K562 (cell line): ENCODE measurements at regions not wholly inside any gene's neighbourhood (a gene's known extent, or its start where the extent isn't known, plus 50 kb on each side); places are given as distances from the start of the nearest gene placed in this dataset.
A peak's percentile ranks its signal among the peaks of the same experiment; 100 is the strongest.

ENCODE experiments used
- CGGBP1 ChIP-seq: fragments of 250-450 bp; sonication (Bioruptor Pico); IDR thresholded peaks from 2 replicates; pipeline ENCODE4 v1.9.0; 2021; ENCODE audit warnings: mild to moderate bottlenecking
- KDM4B ChIP-seq, 2 experiments: fragments of 450-650 bp in 1 of 2; sonication (generic) in 1 of 2; IDR thresholded peaks; 2 replicates each; pipeline ENCODE4 v1.6.1; 2016 to 2017; ENCODE audit warnings: borderline replicate concordance in 2 of 2, antibody characterized with exemption in 1 of 2, low read depth in 1 of 2, mild to moderate bottlenecking in 1 of 2
- MYNN ChIP-seq, 2 experiments: sonication (generic); formaldehyde crosslinking in 1 of 2; IDR thresholded peaks; 2 replicates each; pipeline versions ENCODE4 v1.5.0 to v1.6.1; 2016 to 2020; ENCODE audit warnings: antibody characterized with exemption in 1 of 2, missing genetic modification reagents in 1 of 2
- SMAD1 ChIP-seq: fragments of 150-350 bp; IDR thresholded peaks from 2 replicates; pipeline ENCODE4 v1.6.1; 2014; ENCODE audit warnings: low read length, low read depth; ENCODE audit not compliant: partially characterized antibody
- ZFX ChIP-seq: sonication (generic); formaldehyde crosslinking; IDR thresholded peaks from 2 replicates; pipeline ENCODE4 v1.8.0; 2022; ENCODE audit warnings: mild to moderate bottlenecking, missing genetic modification reagents, moderate library complexity
- ZNF324 ChIP-seq: fragments of 250-450 bp; sonication (Bioruptor Pico); IDR thresholded peaks from 2 replicates; pipeline ENCODE4 v1.4.0; 2020; ENCODE audit warnings: mild to moderate bottlenecking
- TF ChIP-seq, protein P1 (sequence below), 2 experiments: IDR thresholded peaks; 2 replicates each; pipeline ENCODE4 v1.6.1; 2011; ENCODE audit warnings: borderline replicate concordance in 1 of 2, control low read depth in 1 of 2, low read depth in 1 of 2, low read length in 1 of 2, mild to moderate bottlenecking in 1 of 2, mixed read lengths in 1 of 2, moderate library complexity in 1 of 2; ENCODE audit not compliant: insufficient read depth in 1 of 2, insufficient read length in 1 of 2, poor library complexity in 1 of 2, severe bottlenecking in 1 of 2; ENCODE audit errors: extremely low read depth in 1 of 2
- TF ChIP-seq, protein P2 (sequence below), 2 experiments: fragments of 450-650 bp; conservative IDR thresholded peaks; 2 replicates each; pipeline ENCODE4 v1.6.1; 2017; ENCODE audit warnings: mild to moderate bottlenecking in 2 of 2, moderate library complexity in 2 of 2

- TF ChIP-seq, protein P1, sequence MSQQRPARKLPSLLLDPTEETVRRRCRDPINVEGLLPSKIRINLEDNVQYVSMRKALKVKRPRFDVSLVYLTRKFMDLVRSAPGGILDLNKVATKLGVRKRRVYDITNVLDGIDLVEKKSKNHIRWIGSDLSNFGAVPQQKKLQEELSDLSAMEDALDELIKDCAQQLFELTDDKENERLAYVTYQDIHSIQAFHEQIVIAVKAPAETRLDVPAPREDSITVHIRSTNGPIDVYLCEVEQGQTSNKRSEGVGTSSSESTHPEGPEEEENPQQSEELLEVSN (IDR thresholded peaks at IDR 0.05; ENCODE audit: borderline replicate concordance in 1 of 2, extremely low read depth in 1 of 2, insufficient read depth in 1 of 2, insufficient read length in 1 of 2, low read depth in 1 of 2, low read length in 1 of 2, poor library complexity in 1 of 2, severe bottlenecking in 1 of 2) = peak; percentile 62 to 69
- TF ChIP-seq ZFX (CRISPR knock-in tag) (peak; percentile 41), SMAD1 (peak; percentile 62), KDM4B (IDR thresholded peaks at IDR 0.05; ENCODE audit: borderline replicate concordance in 2 of 2, low read depth in 1 of 2) (no peak), CGGBP1 (CRISPR knock-in tag) (no peak), MYNN (IDR thresholded peaks at IDR 0.05) (0 out of 2 replicates have a peak, but pooled peaks have one; percentile 28), MYNN (CRISPR knock-in tag; IDR thresholded peaks at IDR 0.05) (no peak), ZNF324 (CRISPR knock-in tag) (no peak)
- TF ChIP-seq, protein P2, sequence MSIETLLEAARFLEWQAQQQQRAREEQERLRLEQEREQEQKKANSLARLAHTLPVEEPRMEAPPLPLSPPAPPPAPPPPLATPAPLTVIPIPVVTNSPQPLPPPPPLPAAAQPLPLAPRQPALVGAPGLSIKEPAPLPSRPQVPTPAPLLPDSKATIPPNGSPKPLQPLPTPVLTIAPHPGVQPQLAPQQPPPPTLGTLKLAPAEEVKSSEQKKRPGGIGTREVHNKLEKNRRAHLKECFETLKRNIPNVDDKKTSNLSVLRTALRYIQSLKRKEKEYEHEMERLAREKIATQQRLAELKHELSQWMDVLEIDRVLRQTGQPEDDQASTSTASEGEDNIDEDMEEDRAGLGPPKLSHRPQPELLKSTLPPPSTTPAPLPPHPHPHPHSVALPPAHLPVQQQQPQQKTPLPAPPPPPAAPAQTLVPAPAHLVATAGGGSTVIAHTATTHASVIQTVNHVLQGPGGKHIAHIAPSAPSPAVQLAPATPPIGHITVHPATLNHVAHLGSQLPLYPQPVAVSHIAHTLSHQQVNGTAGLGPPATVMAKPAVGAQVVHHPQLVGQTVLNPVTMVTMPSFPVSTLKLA (conservative IDR thresholded peaks at IDR 0.05) = peak; percentile 12 to 34; a peak in 1 of 4 replicates
These were observed 81.2 kb downstream of the IRF2BPL start (continued) for GRCh38 chr14:76947078-76947837.
